Activated CD8-positive, alpha-beta T cell treated with anti-CD3 and anti-CD28 coated beads for 36 hours (primary cell): ENCODE measurements at regions not wholly inside any gene's neighbourhood (a gene's known extent, or its start where the extent isn't known, plus 50 kb on each side); places are given as distances from the start of the nearest gene placed in this dataset.
"Not testable (repeated sequence)": the region's sequence is repeated elsewhere in the genome, so short reads cannot be mapped to it uniquely, and the experiment has no call there.

Source experiments
- ATAC-seq: fragments of 200-7000 bp; cut with Tn5 transposase; one replicate; pipeline ENCODE4 v1.10.0; 2021; ENCODE audit warnings: mild to moderate bottlenecking, moderate library complexity
- CTCF ChIA-PET: fragments of 350-600 bp; sonication (Branson Sonifier 250); formaldehyde crosslinking; loops from one replicate; lab custom pipeline; 2021; ENCODE audit warnings: antibody characterized with exemption; lab: Charles Lee
- POLR2A ChIA-PET: fragments of 350-600 bp; sonication (Branson Sonifier 250); formaldehyde crosslinking; loops from one replicate; lab custom pipeline; 2021; ENCODE audit warnings: antibody characterized with exemption; lab: Charles Lee
- DNase-seq: peaks from one replicate; pipeline ENCODE4 v3.0.0-alpha.2; 2020
- H3K27ac Mint-ChIP-seq: one replicate; pipeline ENCODE4 v1.8.0; 2021; ENCODE audit warnings: mild to moderate bottlenecking, mixed read lengths
- H3K27me3 Mint-ChIP-seq: one replicate; pipeline ENCODE4 v1.8.0; 2021; ENCODE audit warnings: mixed read lengths
- H3K36me3 Mint-ChIP-seq: one replicate; pipeline ENCODE4 v1.8.0; 2021; ENCODE audit warnings: low read depth, mixed read lengths
- H3K4me1 Mint-ChIP-seq: one replicate; pipeline ENCODE4 v1.8.0; 2021; ENCODE audit warnings: low read depth, mixed read lengths
- H3K4me3 Mint-ChIP-seq: one replicate; pipeline ENCODE4 v1.8.0; 2021; ENCODE audit warnings: mild to moderate bottlenecking, moderate library complexity, mixed read lengths
- H3K9me3 Mint-ChIP-seq: one replicate; pipeline ENCODE4 v1.8.0; 2021; ENCODE audit warnings: mixed read lengths
- intact Hi-C: fragments of 100-400 bp; cut with micrococcal nuclease; formaldehyde crosslinking; loops from one replicate; pipeline ENCODE4 v1.10.0; 2022
- TF ChIP-seq, protein P1 (sequence below): fragments of 200-600 bp; IDR thresholded peaks from one replicate; pipeline ENCODE4 v1.8.0; 2022; ENCODE audit warnings: antibody characterized with exemption, mild to moderate bottlenecking

GRCh38 chr4:33780952-33781791, 2463.1 kb downstream of the ARAP2 start:
- no peak overlapping the region for H3K4me3 Mint-ChIP-seq
- ChIA-PET CTCF (no interaction called here), POLR2A (no interaction called here)
- ATAC-seq (no peak), DNase-seq (no peak)
- no peaks in the 10 kb centered on the region for H3K36me3 Mint-ChIP-seq
- intact Hi-C loops = no loop called here
- no peaks in the 10 kb centered on the region for H3K27me3 Mint-ChIP-seq
- TF ChIP-seq, protein P1, sequence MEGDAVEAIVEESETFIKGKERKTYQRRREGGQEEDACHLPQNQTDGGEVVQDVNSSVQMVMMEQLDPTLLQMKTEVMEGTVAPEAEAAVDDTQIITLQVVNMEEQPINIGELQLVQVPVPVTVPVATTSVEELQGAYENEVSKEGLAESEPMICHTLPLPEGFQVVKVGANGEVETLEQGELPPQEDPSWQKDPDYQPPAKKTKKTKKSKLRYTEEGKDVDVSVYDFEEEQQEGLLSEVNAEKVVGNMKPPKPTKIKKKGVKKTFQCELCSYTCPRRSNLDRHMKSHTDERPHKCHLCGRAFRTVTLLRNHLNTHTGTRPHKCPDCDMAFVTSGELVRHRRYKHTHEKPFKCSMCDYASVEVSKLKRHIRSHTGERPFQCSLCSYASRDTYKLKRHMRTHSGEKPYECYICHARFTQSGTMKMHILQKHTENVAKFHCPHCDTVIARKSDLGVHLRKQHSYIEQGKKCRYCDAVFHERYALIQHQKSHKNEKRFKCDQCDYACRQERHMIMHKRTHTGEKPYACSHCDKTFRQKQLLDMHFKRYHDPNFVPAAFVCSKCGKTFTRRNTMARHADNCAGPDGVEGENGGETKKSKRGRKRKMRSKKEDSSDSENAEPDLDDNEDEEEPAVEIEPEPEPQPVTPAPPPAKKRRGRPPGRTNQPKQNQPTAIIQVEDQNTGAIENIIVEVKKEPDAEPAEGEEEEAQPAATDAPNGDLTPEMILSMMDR = no peak
- no peak overlapping the region for H3K27ac Mint-ChIP-seq
- no peaks in the 10 kb centered on the region for H3K4me1 Mint-ChIP-seq
- peaks cover 10% of the 10 kb centered on the region for H3K9me3 Mint-ChIP-seq

- Mint-ChIP-seq H3K36me3 (no peaks in the 10 kb centered on the region), H3K4me1 (no peaks in the 10 kb centered on the region), H3K27me3 (no peaks in the 10 kb centered on the region), H3K9me3 (peaks cover 5% of the 10 kb centered on the region), H3K4me3 (no peak overlapping the region), H3K27ac (no peak overlapping the region)
- TF ChIP-seq, protein P1 = no peak
- intact Hi-C loops = no loop called here
- DNase-seq = no peak
- POLR2A ChIA-PET = no interaction called here
- CTCF ChIA-PET = no interaction called here
- ATAC-seq = no peak
Observed at GRCh38 chr4:33785843-33786242, 2458.5 kb downstream of the ARAP2 start.

DNA sequence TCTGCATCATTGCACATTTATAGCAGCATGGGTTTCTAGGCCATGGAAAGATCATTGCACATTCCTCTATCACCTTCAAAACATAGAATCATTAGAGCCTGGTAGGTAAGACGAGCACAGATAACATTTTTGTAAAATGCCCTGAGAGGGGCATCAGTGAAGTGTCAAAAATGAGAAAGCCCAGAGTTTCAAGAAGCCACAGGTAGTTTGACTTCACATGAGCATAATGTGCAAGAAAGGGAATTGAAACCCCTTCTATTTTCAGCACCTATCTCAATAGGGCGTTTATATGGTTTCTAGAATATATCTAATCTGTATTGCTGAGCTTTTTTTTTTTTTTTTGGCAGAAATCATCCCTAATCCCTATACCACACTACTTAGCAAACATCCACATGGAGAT, 2441.7 kb downstream of the ARAP2 start:
- CTCF ChIA-PET = no interaction called here
- TF ChIP-seq, protein P1 = no peak
- no peaks in the 10 kb centered on the region for H3K36me3 Mint-ChIP-seq
- peaks cover 2% of the 10 kb centered on the region for H3K9me3 Mint-ChIP-seq
- no peak overlapping the region for H3K4me3 Mint-ChIP-seq
- no peak for ATAC-seq
- POLR2A ChIA-PET = no interaction called here
- H3K4me1 Mint-ChIP-seq = no peaks in the 10 kb centered on the region
- no peak for DNase-seq
- intact Hi-C loops = no loop called here
- no peaks in the 10 kb centered on the region for H3K27me3 Mint-ChIP-seq
- no peak overlapping the region for H3K27ac Mint-ChIP-seq

GRCh38 chr4:33825685-33826084, 2418.6 kb downstream of the ARAP2 start:
- Mint-ChIP-seq H3K4me1 (no peaks in the 10 kb centered on the region), H3K36me3 (no peaks in the 10 kb centered on the region), H3K9me3 (peaks cover 3% of the 10 kb centered on the region), H3K4me3 (no peak overlapping the region), H3K27ac (no peak overlapping the region), H3K27me3 (no peaks in the 10 kb centered on the region)
- DNase-seq (no peak), ATAC-seq (no peak)
- POLR2A ChIA-PET = no interaction called here
- CTCF ChIA-PET = no interaction called here
- intact Hi-C loops = no loop called here
- TF ChIP-seq, protein P1 = no peak

GRCh38 chr4:33829356-33829755, 2415.0 kb downstream of the ARAP2 start:
- H3K9me3 Mint-ChIP-seq, H3K36me3 Mint-ChIP-seq, H3K4me1 Mint-ChIP-seq, ATAC-seq, DNase-seq, H3K27ac Mint-ChIP-seq, POLR2A ChIA-PET, intact Hi-C loops, CTCF ChIA-PET, H3K4me3 Mint-ChIP-seq, H3K27me3 Mint-ChIP-seq: not testable (repeated sequence)
